ENCODE measurements at regions not wholly inside any gene's neighbourhood (a gene's known extent, or its start where the extent isn't known, plus 50 kb on each side); places are given as distances from the start of the nearest gene placed in this dataset.

GRCh38 chr11:122242731-122243130 is 126.7 kb upstream of the BLID start:
- DNase-seq (ENCODE audit: low read depth), result no peak
- no peak overlapping the region for H3K4me3 ChIP-seq (ENCODE audit: low read depth, low read length)
- in situ Hi-C loops (cut with HindIII; ENCODE audit: low sequenced_read_pairs), result no loop called here
- no peak for TF ChIP-seq CTCF (IDR thresholded peaks at IDR 0.05; ENCODE audit: low read depth, low read length, missing control alignments)

- in situ Hi-C loops (cut with HindIII; ENCODE audit: low sequenced_read_pairs), result no loop called here
- no peak for TF ChIP-seq CTCF (IDR thresholded peaks at IDR 0.05; ENCODE audit: low read depth, low read length, missing control alignments)
- no peak overlapping the region for H3K4me3 ChIP-seq (ENCODE audit: low read depth, low read length)
- no peak for DNase-seq (ENCODE audit: low read depth)
Observed at GRCh38 chr11:122241566-122241965, 125.6 kb upstream of the BLID start.

GRCh38 chr11:122240638-122241037 is 124.6 kb upstream of the BLID start:
- in situ Hi-C loops (cut with HindIII; ENCODE audit: low sequenced_read_pairs), result no loop called here
- no peak for TF ChIP-seq CTCF (IDR thresholded peaks at IDR 0.05; ENCODE audit: low read depth, low read length, missing control alignments)
- no peak overlapping the region for H3K4me3 ChIP-seq (ENCODE audit: low read depth, low read length)
- no peak for DNase-seq (ENCODE audit: low read depth)

GRCh38 chr11:122235615-122236014 is 119.6 kb upstream of the BLID start:
- H3K4me3 ChIP-seq (ENCODE audit: low read depth, low read length), result no peak overlapping the region
- peak; percentile 96 for DNase-seq (ENCODE audit: low read depth)
- in situ Hi-C loops (cut with HindIII; ENCODE audit: low sequenced_read_pairs), result no loop called here
- no peak for TF ChIP-seq CTCF (IDR thresholded peaks at IDR 0.05; ENCODE audit: low read depth, low read length, missing control alignments)

GRCh38 chr11:122234780-122235179 is 118.8 kb upstream of the BLID start:
- in situ Hi-C loops (cut with HindIII; ENCODE audit: low sequenced_read_pairs), result no loop called here
- TF ChIP-seq CTCF (IDR thresholded peaks at IDR 0.05; ENCODE audit: low read depth, low read length, missing control alignments), result no peak
- no peak for DNase-seq (ENCODE audit: low read depth)
- H3K4me3 ChIP-seq (ENCODE audit: low read depth, low read length), result no peak overlapping the region

- no peak for DNase-seq (ENCODE audit: low read depth)
- in situ Hi-C loops (cut with HindIII; ENCODE audit: low sequenced_read_pairs), result no loop called here
- no peak overlapping the region for H3K4me3 ChIP-seq (ENCODE audit: low read depth, low read length)
- TF ChIP-seq CTCF (IDR thresholded peaks at IDR 0.05; ENCODE audit: low read depth, low read length, missing control alignments), result no peak
Observed at GRCh38 chr11:122234257-122234656, 118.2 kb upstream of the BLID start.

- H3K4me3 ChIP-seq (ENCODE audit: low read depth, low read length), result no peak overlapping the region
- TF ChIP-seq CTCF (IDR thresholded peaks at IDR 0.05; ENCODE audit: low read depth, low read length, missing control alignments), result no peak
- in situ Hi-C loops (cut with HindIII; ENCODE audit: low sequenced_read_pairs), result no loop called here
- no peak for DNase-seq (ENCODE audit: low read depth)
Observed at GRCh38 chr11:122232985-122233384, 117.0 kb upstream of the BLID start.

All from astrocyte of the cerebellum (primary cell).